Amygdala (tissue), 56 donors: ENCODE measurements at regions not wholly inside any gene's neighbourhood (a gene's known extent, or its start where the extent isn't known, plus 50 kb on each side); places are given as distances from the start of the nearest gene placed in this dataset.
"Not testable (repeated sequence)": the region's sequence is repeated elsewhere in the genome, so short reads cannot be mapped to it uniquely, and the experiment has no call there.

Source experiments
- DNase-seq, 56 donors: peaks; one replicate each; lab custom pipeline; 2025; lab: John Stamatoyannopoulos, UW

- peak in 8 of 56 donors; percentile 8 to 33 (median 17) for DNase-seq
These were observed 442.2 kb upstream of the B3GAT1 start for GRCh38 chr11:134853992-134854991.

- peak in 2 of 56 donors; percentile 39 to 96 for DNase-seq
These were observed 439.6 kb upstream of the B3GAT1 start for GRCh38 chr11:134851503-134852224.

- no peak for DNase-seq
These were observed 438.5 kb upstream of the B3GAT1 start for GRCh38 chr11:134850566-134850965.

GRCh38 chr11:134849833-134850232, 437.8 kb upstream of the B3GAT1 start:
- no peak for DNase-seq

- no peak for DNase-seq
These were observed 435.2 kb upstream of the B3GAT1 start for GRCh38 chr11:134847083-134847715.

- DNase-seq, result no peak
These were observed 434.5 kb upstream of the B3GAT1 start for GRCh38 chr11:134846328-134847082.

GRCh38 chr11:134845474-134846327, 433.7 kb upstream of the B3GAT1 start:
- DNase-seq, result no peak

- no peak for DNase-seq
These were observed 432.8 kb upstream of the B3GAT1 start for GRCh38 chr11:134844838-134845237.

- DNase-seq, result no peak
These were observed 431.7 kb upstream of the B3GAT1 start for GRCh38 chr11:134843735-134844134.

GRCh38 chr11:134843020-134843419, 431.0 kb upstream of the B3GAT1 start:
- no peak for DNase-seq

- no peak for DNase-seq
These were observed 429.9 kb upstream of the B3GAT1 start for GRCh38 chr11:134841972-134842371.

GRCh38 chr11:134841411-134841810, 429.4 kb upstream of the B3GAT1 start:
- no peak for DNase-seq

GRCh38 chr11:134840945-134841344, 428.9 kb upstream of the B3GAT1 start:
- DNase-seq, result no peak

GRCh38 chr11:134840165-134840564, 428.1 kb upstream of the B3GAT1 start:
- not testable (repeated sequence) for DNase-seq

GRCh38 chr11:134838708-134839107, 426.7 kb upstream of the B3GAT1 start:
- DNase-seq, result no peak

- DNase-seq, result peak in 1 of 56 donors; percentile 5
These were observed 425.8 kb upstream of the B3GAT1 start for GRCh38 chr11:134837887-134838232.

GRCh38 chr11:134837166-134837886, 425.3 kb upstream of the B3GAT1 start:
- no peak for DNase-seq

- no peak for DNase-seq
These were observed 424.5 kb upstream of the B3GAT1 start for GRCh38 chr11:134836561-134836960.

- no peak for DNase-seq
These were observed 423.5 kb upstream of the B3GAT1 start for GRCh38 chr11:134835561-134835960.
